H1 (cell line): ENCODE measurements at regions not wholly inside any gene's neighbourhood (a gene's known extent, or its start where the extent isn't known, plus 50 kb on each side); places are given as distances from the start of the nearest gene placed in this dataset.

Source experiments
- CTCF ChIA-PET: fragments of 300-600 bp; sonication (Branson Sonifier 250); formaldehyde crosslinking; loops from one replicate; lab custom pipeline; 2021; ENCODE audit not compliant: partially characterized antibody; lab: Charles Lee
- POLR2A ChIA-PET: fragments of 300-600 bp; sonication (Branson Sonifier 250); formaldehyde crosslinking; loops from one replicate; lab custom pipeline; 2021; ENCODE audit warnings: inconsistent platforms; ENCODE audit not compliant: partially characterized antibody; lab: Charles Lee
- DNase-seq, 2 experiments: peaks; one replicate each; pipeline versions ENCODE4 v3.0.0 to v3.0.0-alpha.2; 2010 to 2022; ENCODE audit warnings: low spot score in 2 of 2, low read depth in 1 of 2, mixed read lengths in 1 of 2
- FAIRE-seq: peaks from 2 replicates; lab custom pipeline; 2011; peaks lifted over from hg19 to GRCh38; lab: Jason Lieb, UNC
- H2AFZ ChIP-seq: 2 replicates; pipeline ENCODE4 v1.8.1; 2012; ENCODE audit warnings: low read length, inconsistent platforms
- H2AK5ac ChIP-seq: 2 replicates; pipeline ENCODE4 v1.6.1; 2013; ENCODE audit warnings: low read depth, low read length
- H2BK120ac ChIP-seq: replicated peaks from 2 replicates; pipeline ENCODE3; 2013; ENCODE audit warnings: low read depth, low read length, inconsistent platforms
- H2BK12ac ChIP-seq: 2 replicates; pipeline ENCODE4 v1.6.1; 2013; ENCODE audit warnings: low read depth, low read length
- H2BK15ac ChIP-seq: 2 replicates; pipeline ENCODE4 v1.6.1; 2013; ENCODE audit warnings: low read length
- H2BK20ac ChIP-seq: 2 replicates; pipeline ENCODE4 v1.6.1; 2013; ENCODE audit warnings: low read length
- H2BK5ac ChIP-seq: 2 replicates; pipeline ENCODE4 v1.6.1; 2013; ENCODE audit warnings: low read depth, low read length
- H3K14ac ChIP-seq: 2 replicates; pipeline ENCODE4 v1.6.1; 2013; ENCODE audit warnings: inconsistent platforms; ENCODE audit not compliant: insufficient read length
- H3K18ac ChIP-seq: 2 replicates; pipeline ENCODE4 v1.6.1; 2013; ENCODE audit warnings: low read length; ENCODE audit errors: extremely low read depth
- H3K23ac ChIP-seq: 2 replicates; pipeline ENCODE4 v1.6.1; 2013; ENCODE audit warnings: inconsistent platforms; ENCODE audit not compliant: insufficient read length
- H3K23me2 ChIP-seq: 2 replicates; pipeline ENCODE4 v1.6.1; 2013; ENCODE audit warnings: low read depth, low read length
- H3K27ac ChIP-seq: 2 replicates; pipeline ENCODE4 v1.6.1; 2011; ENCODE audit warnings: low read depth, low read length, inconsistent platforms
- H3K27me3 ChIP-seq, 4 experiments: replicated peaks in 1 of 4; 1 replicate in 1 of 4; 2 replicates in 3 of 4; pipeline versions ENCODE4 v1.6.1 to v1.8.1; 2011 to 2013; ENCODE audit warnings: low read length in 3 of 4, mild to moderate bottlenecking in 3 of 4, inconsistent platforms in 2 of 4, mixed read lengths in 2 of 4, moderate library complexity in 1 of 4; ENCODE audit not compliant: control insufficient read depth in 3 of 4, insufficient read depth in 3 of 4; ENCODE audit errors: extremely low read depth in 1 of 4
- H3K36me3 ChIP-seq, 4 experiments: 2 replicates each; pipeline versions ENCODE4 v1.6.1 to v1.8.1; 2011 to 2013; ENCODE audit warnings: mild to moderate bottlenecking in 4 of 4, low read length in 3 of 4, moderate library complexity in 2 of 4, control low read depth in 1 of 4, inconsistent platforms in 1 of 4; ENCODE audit not compliant: insufficient read depth in 4 of 4, control insufficient read depth in 2 of 4
- H3K4ac ChIP-seq: replicated peaks from 2 replicates; pipeline ENCODE3; 2013; ENCODE audit warnings: low read length, low read depth, mixed read lengths, inconsistent platforms; ENCODE audit not compliant: insufficient read length
- H3K4me1 ChIP-seq, 4 experiments: replicated peaks in 1 of 4; 1 replicate in 1 of 4; 2 replicates in 3 of 4; pipeline versions ENCODE4 v1.6.1 to v1.8.1; 2011 to 2013; ENCODE audit warnings: low read length in 3 of 4, inconsistent platforms in 2 of 4, mixed read lengths in 1 of 4; ENCODE audit not compliant: insufficient read depth in 4 of 4, control insufficient read depth in 3 of 4
- H3K4me2 ChIP-seq, 2 experiments: 2 replicates each; pipeline versions ENCODE4 v1.6.1 to v1.8.1; 2011 to 2013; ENCODE audit warnings: low read depth in 2 of 2, low read length in 2 of 2, control low read depth in 1 of 2, inconsistent platforms in 1 of 2, mild to moderate bottlenecking in 1 of 2; ENCODE audit not compliant: insufficient read depth in 1 of 2
- H3K4me3 ChIP-seq, 4 experiments: fragments of 200-600, 300-600 bp in 1 of 4; sonication (generic), shearing (Covaris generic), sonication (Bioruptor Twin) in 1 of 4; 2 replicates each; pipeline versions ENCODE4 v1.5.1 to v1.8.1; 2011 to 2016; ENCODE audit warnings: low read length in 4 of 4, low read depth in 3 of 4, control low read depth in 2 of 4, inconsistent platforms in 2 of 4, mild to moderate bottlenecking in 2 of 4, mixed read lengths in 1 of 4, moderate library complexity in 1 of 4; ENCODE audit not compliant: insufficient read depth in 2 of 4; ENCODE audit errors: extremely low read depth in 1 of 4
- H3K56ac ChIP-seq: replicated peaks from 2 replicates; pipeline ENCODE3; 2013; ENCODE audit warnings: low read depth, mild to moderate bottlenecking, mixed read lengths, low read length, inconsistent platforms; ENCODE audit not compliant: insufficient read length
- H3K79me1 ChIP-seq: 2 replicates; pipeline ENCODE4 v1.6.1; 2013; ENCODE audit warnings: low read depth, low read length, control low read depth
- H3K79me2 ChIP-seq, 2 experiments: 2 replicates each; pipeline versions ENCODE4 v1.6.1 to v1.8.1; 2012 to 2013; ENCODE audit warnings: low read length in 2 of 2, mild to moderate bottlenecking in 2 of 2, inconsistent platforms in 1 of 2; ENCODE audit not compliant: insufficient read depth in 2 of 2, control insufficient read depth in 1 of 2
- H3K9ac ChIP-seq, 4 experiments: replicated peaks in 1 of 4; 1 replicate in 1 of 4; 2 replicates in 3 of 4; pipeline versions ENCODE4 v1.6.1 to v1.8.1; 2011 to 2013; ENCODE audit warnings: low read depth in 3 of 4, low read length in 3 of 4, control low read depth in 2 of 4, mild to moderate bottlenecking in 2 of 4, moderate library complexity in 2 of 4, inconsistent platforms in 1 of 4; ENCODE audit errors: extremely low read depth in 1 of 4
- H3K9me3 ChIP-seq, 2 experiments: 2 replicates each; pipeline versions ENCODE4 v1.6.1 to v1.8.1; 2012 to 2013; ENCODE audit warnings: mild to moderate bottlenecking in 2 of 2, moderate library complexity in 2 of 2, control low read depth in 1 of 2, inconsistent platforms in 1 of 2, low read depth in 1 of 2, low read length in 1 of 2, mixed read lengths in 1 of 2; ENCODE audit not compliant: insufficient read depth in 2 of 2
- H4K20me1 ChIP-seq, 2 experiments: replicated peaks in 1 of 2; 2 replicates each; pipeline versions ENCODE3 to v1.8.1; 2011 to 2013; ENCODE audit warnings: inconsistent platforms in 2 of 2, low read length in 2 of 2, mild to moderate bottlenecking in 1 of 2; ENCODE audit not compliant: insufficient read depth in 2 of 2, control insufficient read depth in 1 of 2
- H4K5ac ChIP-seq: 2 replicates; pipeline ENCODE4 v1.6.1; 2013; ENCODE audit warnings: low read length, low read depth, mixed read lengths, inconsistent platforms; ENCODE audit not compliant: insufficient read length
- H4K8ac ChIP-seq: 2 replicates; pipeline ENCODE4 v1.8.0; 2013; ENCODE audit warnings: mild to moderate bottlenecking, moderate library complexity, low read length, inconsistent platforms; ENCODE audit not compliant: insufficient read depth; ENCODE audit errors: extremely low read depth
- H4K91ac ChIP-seq: replicated peaks from 2 replicates; pipeline ENCODE3; 2013; ENCODE audit warnings: low read length, mixed read lengths, inconsistent platforms; ENCODE audit not compliant: insufficient read length
- CEBPB ChIP-seq: IDR thresholded peaks from 2 replicates; pipeline ENCODE4 v1.6.1; 2012; ENCODE audit warnings: low read depth, low read length
- EZH2 ChIP-seq: fragments of 200-600 bp; sonication (generic); IDR thresholded peaks from 2 replicates; pipeline ENCODE4 v1.7.1; 2012; ENCODE audit warnings: low read depth, mild to moderate bottlenecking, moderate library complexity, low read length, inconsistent platforms; ENCODE audit not compliant: severe bottlenecking
- KDM4A ChIP-seq: IDR thresholded peaks from one replicate; pipeline ENCODE4 v1.7.1; 2012; ENCODE audit warnings: low read depth, mild to moderate bottlenecking, moderate library complexity, low read length, inconsistent platforms; ENCODE audit not compliant: severe bottlenecking
- NANOG ChIP-seq: IDR thresholded peaks from 2 replicates; pipeline ENCODE4 v1.6.1; 2011; ENCODE audit warnings: low read length, low read depth, mild to moderate bottlenecking, inconsistent platforms; ENCODE audit not compliant: insufficient read depth, poor library complexity, severe bottlenecking
- NRF1 ChIP-seq: IDR thresholded peaks from 2 replicates; pipeline ENCODE4 v1.6.1; 2011; ENCODE audit warnings: mild to moderate bottlenecking, low read depth, low read length, improper control_type of control experiment
- POU5F1 ChIP-seq: IDR thresholded peaks from 2 replicates; pipeline ENCODE4 v1.6.1; 2011; ENCODE audit warnings: low read depth, mild to moderate bottlenecking, low read length, moderate library complexity
- RFX5 ChIP-seq: IDR thresholded peaks from 2 replicates; pipeline ENCODE4 v1.6.1; 2011; ENCODE audit warnings: low read depth, low read length, improper control_type of control experiment, borderline replicate concordance
- RNF2 ChIP-seq: fragments of 200-900, 300-1000 bp; sonication (generic); IDR thresholded peaks from 2 replicates; pipeline ENCODE4 v1.7.1; 2016; ENCODE audit warnings: borderline replicate concordance, low read depth, mild to moderate bottlenecking, antibody characterized with exemption, low read length; ENCODE audit not compliant: poor library complexity, severe bottlenecking; ENCODE audit errors: missing control alignments
- SP4 ChIP-seq: IDR thresholded peaks from 2 replicates; pipeline ENCODE4 v1.6.1; 2012; ENCODE audit warnings: low read length, inconsistent platforms
- TAF7 ChIP-seq: optimal IDR thresholded peaks from 2 replicates; pipeline ENCODE3; 2011; ENCODE audit warnings: low read depth, mild to moderate bottlenecking, inconsistent platforms, low read length, moderate library complexity, borderline replicate concordance
- WGBS, 2 experiments: shearing (Covaris generic) in 1 of 2; methylation state at CpG; one replicate each; pipeline versions ENCODE4 v1.1.6 to v1.1.7; 2013 to 2015; ENCODE audit warnings: low lambda C conversion rate in 2 of 2, mixed read lengths in 2 of 2, inconsistent platforms in 1 of 2, low coverage in 1 of 2, missing lambda C conversion rate in 1 of 2; ENCODE audit not compliant: insufficient replicate concordance in 2 of 2, insufficient coverage in 1 of 2, insufficient read length in 1 of 2; ENCODE audit errors: extremely low coverage in 1 of 2, missing lambda C conversion rate in 1 of 2; 5-methylcytosine and 5-hydroxymethylcytosine counted together
- TF ChIP-seq, protein P1 (sequence below): IDR thresholded peaks from 2 replicates; pipeline ENCODE4 v1.6.1; 2012; ENCODE audit warnings: inconsistent platforms

DNA sequence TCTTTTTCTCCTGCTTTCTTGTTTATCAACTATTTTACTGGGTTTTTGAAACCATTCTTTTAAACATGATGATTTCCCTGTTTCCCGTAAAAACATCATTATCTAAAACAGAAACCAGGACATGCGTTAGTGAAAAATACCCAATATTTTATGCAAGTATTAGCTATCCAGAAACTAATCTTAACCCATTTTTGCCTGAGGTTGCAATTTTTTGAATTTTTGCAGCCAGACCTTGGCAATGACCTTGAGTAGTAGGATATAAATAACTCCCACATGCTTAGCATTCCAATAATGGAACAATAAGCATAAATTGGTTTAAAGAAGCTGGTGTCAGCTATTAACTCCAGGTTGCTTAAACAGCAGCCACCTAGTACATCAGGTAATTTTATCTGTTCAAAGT is 308.9 kb upstream of the ANO3 start:
- no peak overlapping the region for H3K9ac ChIP-seq
- H3K56ac ChIP-seq, result no peak overlapping the region
- no peak overlapping the region for H3K18ac ChIP-seq
- no peaks in the 10 kb centered on the region for H3K36me3 ChIP-seq
- no peak overlapping the region for H2BK20ac ChIP-seq
- H3K4me1 ChIP-seq, result no peaks in the 10 kb centered on the region
- no peak overlapping the region for H4K5ac ChIP-seq
- no peak overlapping the region for H3K27ac ChIP-seq
- H3K14ac ChIP-seq, result no peak overlapping the region
- DNase-seq, result no peak
- H2AFZ ChIP-seq, result no peak overlapping the region
- ChIA-PET CTCF (no interaction called here), POLR2A (no interaction called here)
- no peak overlapping the region for H4K8ac ChIP-seq
- TF ChIP-seq KDM4A (no peak), SP4 (no peak), POU5F1 (no peak), EZH2 (no peak), CEBPB (no peak), TAF7 (no peak), NANOG (no peak), RFX5 (no peak), NRF1 (no peak), RNF2 (no peak)
- TF ChIP-seq, protein P1, sequence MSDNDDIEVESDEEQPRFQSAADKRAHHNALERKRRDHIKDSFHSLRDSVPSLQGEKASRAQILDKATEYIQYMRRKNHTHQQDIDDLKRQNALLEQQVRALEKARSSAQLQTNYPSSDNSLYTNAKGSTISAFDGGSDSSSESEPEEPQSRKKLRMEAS, result no peak
- no peak overlapping the region for H4K91ac ChIP-seq
- H2BK120ac ChIP-seq, result no peak overlapping the region
- no peak overlapping the region for H2AK5ac ChIP-seq
- FAIRE-seq, result no peak
- H3K27me3 ChIP-seq, result no peaks in the 10 kb centered on the region
- H3K9me3 ChIP-seq, result no peaks in the 10 kb centered on the region
- H3K23me2 ChIP-seq, result no peaks in the 10 kb centered on the region
- no peak overlapping the region for H3K4me2 ChIP-seq
- no peak overlapping the region for H3K4ac ChIP-seq
- H3K4me3 ChIP-seq, result no peak overlapping the region
- H2BK12ac ChIP-seq, result no peak overlapping the region
- H4K20me1 ChIP-seq, result no peaks in the 10 kb centered on the region
- no peak overlapping the region for H2BK15ac ChIP-seq
- H3K23ac ChIP-seq, result no peak overlapping the region
- WGBS, 2 experiments, result 98% methylated on average over 2 of the region's 2 CpGs; no CpG with 5 or more reads in 1 of the 2 experiments
- no peaks in the 10 kb centered on the region for H3K79me1 ChIP-seq
- no peaks in the 10 kb centered on the region for H3K79me2 ChIP-seq
- no peak overlapping the region for H2BK5ac ChIP-seq
